Mesendoderm (in vitro differentiated cells): ENCODE measurements at regions not wholly inside any gene's neighbourhood (a gene's known extent, or its start where the extent isn't known, plus 50 kb on each side); places are given as distances from the start of the nearest gene placed in this dataset.

ENCODE experiments used
- DNase-seq: peaks from one replicate; pipeline ENCODE4 v3.0.0; 2013
- H2AK5ac ChIP-seq: 2 replicates; pipeline ENCODE4 v1.6.1; 2013; ENCODE audit warnings: low read length, inconsistent platforms
- H2BK120ac ChIP-seq: 2 replicates; pipeline ENCODE4 v1.6.1; 2013; ENCODE audit warnings: low read depth, mild to moderate bottlenecking, low read length, moderate library complexity, mixed read lengths
- H2BK15ac ChIP-seq: replicated peaks from 2 replicates; pipeline ENCODE4 v1.6.1; 2013; ENCODE audit warnings: low read depth, mild to moderate bottlenecking, moderate library complexity
- H2BK5ac ChIP-seq: 2 replicates; pipeline ENCODE4 v1.6.1; 2013; ENCODE audit warnings: low read length, inconsistent platforms
- H3K18ac ChIP-seq: 2 replicates; pipeline ENCODE4 v1.6.1; 2013; ENCODE audit warnings: mild to moderate bottlenecking, low read length, mixed read lengths
- H3K23ac ChIP-seq: one replicate; pipeline ENCODE4 v1.6.1; 2013; ENCODE audit warnings: low read length
- H3K27ac ChIP-seq: 2 replicates; pipeline ENCODE4 v1.5.1; 2013; ENCODE audit warnings: low read depth, mild to moderate bottlenecking, inconsistent platforms, low read length, moderate library complexity
- H3K27me3 ChIP-seq: 2 replicates; pipeline ENCODE4 v1.6.1; 2013; ENCODE audit warnings: low read length, control low read depth, mild to moderate bottlenecking, inconsistent platforms; ENCODE audit not compliant: insufficient read depth, poor library complexity
- H3K36me3 ChIP-seq: 2 replicates; pipeline ENCODE4 v1.6.1; 2013; ENCODE audit warnings: low read length, inconsistent platforms; ENCODE audit not compliant: control insufficient read depth, insufficient read depth
- H3K4ac ChIP-seq: one replicate; pipeline ENCODE4 v1.6.1; 2013; ENCODE audit warnings: low read depth, mild to moderate bottlenecking, low read length, moderate library complexity
- H3K4me1 ChIP-seq: 2 replicates; pipeline ENCODE4 v1.6.1; 2013; ENCODE audit warnings: low read depth, low read length, inconsistent platforms; ENCODE audit not compliant: control insufficient read depth
- H3K4me2 ChIP-seq: 2 replicates; pipeline ENCODE4 v1.6.1; 2013; ENCODE audit warnings: low read length
- H3K4me3 ChIP-seq: 2 replicates; pipeline ENCODE4 v1.5.1; 2013; ENCODE audit warnings: mild to moderate bottlenecking, low read length
- H3K56ac ChIP-seq: one replicate; pipeline ENCODE4 v1.6.1; 2013; ENCODE audit warnings: low read length
- H3K79me1 ChIP-seq: 2 replicates; pipeline ENCODE4 v1.6.1; 2013; ENCODE audit warnings: low read length, inconsistent platforms
- H3K79me2 ChIP-seq: 2 replicates; pipeline ENCODE4 v1.6.1; 2013; ENCODE audit warnings: mild to moderate bottlenecking, low read length; ENCODE audit not compliant: control insufficient read depth, insufficient read depth
- H3K9ac ChIP-seq: 2 replicates; pipeline ENCODE4 v1.6.1; 2013; ENCODE audit warnings: low read length, inconsistent platforms
- H4K5ac ChIP-seq: one replicate; pipeline ENCODE4 v1.6.1; 2013; ENCODE audit warnings: low read length
- H4K8ac ChIP-seq: one replicate; pipeline ENCODE4 v1.6.1; 2013; ENCODE audit warnings: low read depth, mild to moderate bottlenecking, control low read depth, low read length, moderate library complexity
- WGBS: extraction: QIAGEN DNeasy Blood & Tissue Kit; methylation state at CpG from one replicate; pipeline ENCODE4 v1.1.7; 2013; ENCODE audit warnings: low lambda C conversion rate, missing lambda C conversion rate; ENCODE audit not compliant: insufficient coverage; ENCODE audit errors: extremely low coverage; 5-methylcytosine and 5-hydroxymethylcytosine counted together

DNA sequence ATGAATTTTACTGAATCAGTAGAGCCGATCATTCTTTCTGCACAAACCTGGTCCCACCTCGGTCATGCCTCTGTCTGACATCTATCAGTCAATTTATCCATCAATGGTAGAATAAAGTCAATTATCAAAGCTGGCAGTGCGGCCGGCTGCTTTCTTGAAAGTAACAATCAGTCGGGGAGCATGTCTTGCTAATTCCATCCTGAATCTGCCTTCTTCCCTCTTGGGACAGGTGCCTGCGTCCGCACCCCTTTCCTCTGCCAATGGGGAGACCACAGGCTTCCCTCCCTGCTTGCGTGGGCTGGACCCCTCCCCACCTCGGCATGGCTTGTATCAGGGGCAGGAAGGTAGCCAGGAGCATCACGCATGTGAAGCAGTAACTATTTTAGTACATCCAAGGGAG is 962.9 kb downstream of the BRD1 start:
- Histone ChIP-seq H2BK15ac (no peak overlapping the region), H2AK5ac (no peak overlapping the region), H3K27me3 (no peaks in the 10 kb centered on the region), H4K8ac (no peak overlapping the region), H3K18ac (no peak overlapping the region), H2BK5ac (no peak overlapping the region), H3K4me2 (no peak overlapping the region), H3K36me3 (no peaks in the 10 kb centered on the region), H4K5ac (no peak overlapping the region), H3K23ac (no peak overlapping the region), H3K9ac (no peak overlapping the region), H3K4me3 (no peak overlapping the region), H3K4ac (no peak overlapping the region), H3K27ac (no peak overlapping the region), H3K79me2 (no peaks in the 10 kb centered on the region), H3K79me1 (no peaks in the 10 kb centered on the region), H2BK120ac (no peak overlapping the region), H3K56ac (no peak overlapping the region), H3K4me1 (no peaks in the 10 kb centered on the region)
- DNase-seq, result no peak
- no CpG with 5 or more reads among the region's 10 CpGs for WGBS

DNA sequence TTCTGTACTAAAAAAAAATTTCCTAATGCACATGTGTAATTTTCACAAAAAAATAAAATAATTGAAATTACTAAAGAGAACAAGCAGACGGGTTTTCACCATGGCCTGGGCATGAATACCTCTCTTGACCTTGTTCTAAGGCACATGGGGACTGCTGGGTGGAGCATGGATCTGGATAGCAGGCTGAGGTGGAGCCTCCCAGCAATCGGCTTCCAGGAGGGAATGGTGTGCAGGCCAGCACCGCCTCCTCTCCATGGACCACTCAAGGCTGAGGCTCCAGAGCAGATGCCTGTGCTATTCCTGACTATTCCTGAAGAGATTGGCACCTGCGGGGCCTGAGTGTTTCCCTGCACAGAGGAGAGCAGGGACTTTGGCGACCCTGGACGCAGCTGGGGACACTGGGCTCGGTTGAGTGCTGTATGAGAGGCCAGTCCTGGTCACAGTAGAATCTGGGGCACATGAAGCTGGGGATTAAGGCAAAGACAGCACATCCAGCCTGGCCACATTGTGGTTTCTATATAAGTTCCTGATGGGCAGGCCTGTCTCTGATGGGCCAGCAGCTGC is 963.6 kb downstream of the BRD1 start:
- Histone ChIP-seq H3K36me3 (no peaks in the 10 kb centered on the region), H3K18ac (no peak overlapping the region), H3K27me3 (no peaks in the 10 kb centered on the region), H3K9ac (no peak overlapping the region), H2BK120ac (no peak overlapping the region), H3K23ac (no peak overlapping the region), H3K79me1 (no peaks in the 10 kb centered on the region), H3K27ac (no peak overlapping the region), H2BK15ac (no peak overlapping the region), H3K4me2 (no peak overlapping the region), H3K4me3 (no peak overlapping the region), H3K4ac (no peak overlapping the region), H2BK5ac (no peak overlapping the region), H3K4me1 (no peaks in the 10 kb centered on the region), H2AK5ac (no peak overlapping the region), H4K5ac (no peak overlapping the region), H4K8ac (no peak overlapping the region), H3K56ac (no peak overlapping the region), H3K79me2 (no peaks in the 10 kb centered on the region)
- DNase-seq, result no peak
- WGBS, result no CpG with 5 or more reads among the region's 7 CpGs

DNA sequence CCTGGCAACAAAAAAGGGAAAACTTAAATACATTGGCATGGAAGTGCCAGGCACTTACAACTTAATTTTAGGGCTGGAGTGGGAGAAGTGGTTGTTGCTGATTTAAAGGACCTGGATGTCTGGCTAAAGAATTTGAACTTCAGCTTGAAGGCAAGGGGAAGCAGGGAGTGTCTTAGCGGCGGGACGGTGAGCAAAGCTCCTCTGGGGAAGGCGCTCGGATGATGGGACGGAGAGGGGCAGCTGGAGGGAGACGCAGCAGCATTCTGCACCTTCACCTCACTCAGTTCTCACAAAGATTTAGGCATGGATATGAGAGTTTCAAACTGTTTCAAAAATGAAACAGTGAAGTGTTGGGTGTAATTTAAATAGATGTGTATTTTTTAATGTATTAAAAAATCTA is 967.1 kb downstream of the BRD1 start:
- no peak overlapping the region for H3K4me2 ChIP-seq
- no peak overlapping the region for H3K9ac ChIP-seq
- H3K23ac ChIP-seq, result no peak overlapping the region
- H3K4ac ChIP-seq, result no peak overlapping the region
- no peak overlapping the region for H2BK5ac ChIP-seq
- H3K27ac ChIP-seq, result no peak overlapping the region
- WGBS, result no CpG with 5 or more reads among the region's 7 CpGs
- H3K4me3 ChIP-seq, result no peak overlapping the region
- H3K79me1 ChIP-seq, result no peaks in the 10 kb centered on the region
- H4K8ac ChIP-seq, result no peak overlapping the region
- H3K79me2 ChIP-seq, result no peaks in the 10 kb centered on the region
- H2BK120ac ChIP-seq, result no peak overlapping the region
- H2AK5ac ChIP-seq, result no peak overlapping the region
- no peak overlapping the region for H2BK15ac ChIP-seq
- no peak for DNase-seq
- no peaks in the 10 kb centered on the region for H3K4me1 ChIP-seq
- H3K56ac ChIP-seq, result no peak overlapping the region
- H3K18ac ChIP-seq, result no peak overlapping the region
- H3K36me3 ChIP-seq, result no peaks in the 10 kb centered on the region
- H4K5ac ChIP-seq, result no peak overlapping the region
- H3K27me3 ChIP-seq, result no peaks in the 10 kb centered on the region

DNA sequence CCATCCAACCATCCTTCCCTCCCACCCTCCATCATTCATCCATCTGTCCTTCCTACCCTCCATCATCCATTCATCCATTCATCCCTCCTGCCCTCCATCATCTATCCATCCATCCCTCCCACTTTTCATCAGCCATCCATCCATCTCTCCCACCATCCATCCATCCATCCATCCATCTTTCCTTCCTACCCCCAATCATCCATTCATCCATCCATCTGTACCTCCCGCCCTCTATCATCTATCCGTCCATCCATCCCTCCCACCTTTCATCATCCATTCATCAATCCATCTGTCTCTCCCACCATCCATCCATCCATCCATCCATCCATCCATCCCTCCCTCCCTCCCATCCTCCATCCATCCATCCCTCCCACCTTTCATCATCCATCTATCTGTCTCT is 968.8 kb downstream of the BRD1 start:
- no peak overlapping the region for H2BK5ac ChIP-seq
- H3K4ac ChIP-seq, result no peak overlapping the region
- H3K56ac ChIP-seq, result no peak overlapping the region
- H3K23ac ChIP-seq, result no peak overlapping the region
- 100% methylated on average over 2 of the region's 2 CpGs for WGBS
- no peak overlapping the region for H2AK5ac ChIP-seq
- no peaks in the 10 kb centered on the region for H3K79me2 ChIP-seq
- no peak overlapping the region for H4K8ac ChIP-seq
- no peak for DNase-seq
- no peak overlapping the region for H3K18ac ChIP-seq
- no peak overlapping the region for H2BK15ac ChIP-seq
- H4K5ac ChIP-seq, result no peak overlapping the region
- H3K9ac ChIP-seq, result no peak overlapping the region
- H3K27me3 ChIP-seq, result no peaks in the 10 kb centered on the region
- no peak overlapping the region for H3K27ac ChIP-seq
- no peak overlapping the region for H3K4me3 ChIP-seq
- H3K4me2 ChIP-seq, result no peak overlapping the region
- H3K36me3 ChIP-seq, result no peaks in the 10 kb centered on the region
- no peaks in the 10 kb centered on the region for H3K4me1 ChIP-seq
- no peaks in the 10 kb centered on the region for H3K79me1 ChIP-seq
- H2BK120ac ChIP-seq, result no peak overlapping the region

DNA sequence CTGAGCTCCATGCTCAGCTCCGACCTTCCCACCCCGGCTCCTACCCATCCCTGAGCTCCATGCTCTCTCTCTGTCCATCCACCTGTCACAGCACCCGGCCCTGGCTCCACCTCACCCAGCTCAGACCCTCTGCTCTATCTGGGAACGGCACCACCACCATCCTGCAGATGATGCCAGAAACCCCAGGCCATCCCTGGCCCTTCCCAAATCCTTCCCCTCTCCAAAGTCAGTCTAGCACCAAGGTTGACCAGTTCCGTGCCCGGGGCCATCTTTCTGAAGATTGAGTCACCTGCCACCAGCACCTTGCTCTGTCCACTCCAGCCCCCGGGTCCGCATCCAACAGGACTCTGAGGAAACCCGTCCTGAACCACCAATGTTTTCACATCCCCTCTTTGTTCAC is 969.6 kb downstream of the BRD1 start:
- Histone ChIP-seq H3K36me3 (no peaks in the 10 kb centered on the region), H2AK5ac (no peak overlapping the region), H3K79me1 (no peaks in the 10 kb centered on the region), H4K8ac (no peak overlapping the region), H2BK120ac (no peak overlapping the region), H3K23ac (no peak overlapping the region), H3K79me2 (no peaks in the 10 kb centered on the region), H3K56ac (no peak overlapping the region), H4K5ac (no peak overlapping the region), H3K4me2 (no peak overlapping the region), H3K4me3 (no peak overlapping the region), H3K18ac (no peak overlapping the region), H2BK15ac (no peak overlapping the region), H3K27me3 (no peaks in the 10 kb centered on the region), H3K4ac (no peak overlapping the region), H3K27ac (no peak overlapping the region), H2BK5ac (no peak overlapping the region), H3K4me1 (no peaks in the 10 kb centered on the region), H3K9ac (no peak overlapping the region)
- WGBS, result no CpG with 5 or more reads among the region's 9 CpGs
- no peak for DNase-seq

DNA sequence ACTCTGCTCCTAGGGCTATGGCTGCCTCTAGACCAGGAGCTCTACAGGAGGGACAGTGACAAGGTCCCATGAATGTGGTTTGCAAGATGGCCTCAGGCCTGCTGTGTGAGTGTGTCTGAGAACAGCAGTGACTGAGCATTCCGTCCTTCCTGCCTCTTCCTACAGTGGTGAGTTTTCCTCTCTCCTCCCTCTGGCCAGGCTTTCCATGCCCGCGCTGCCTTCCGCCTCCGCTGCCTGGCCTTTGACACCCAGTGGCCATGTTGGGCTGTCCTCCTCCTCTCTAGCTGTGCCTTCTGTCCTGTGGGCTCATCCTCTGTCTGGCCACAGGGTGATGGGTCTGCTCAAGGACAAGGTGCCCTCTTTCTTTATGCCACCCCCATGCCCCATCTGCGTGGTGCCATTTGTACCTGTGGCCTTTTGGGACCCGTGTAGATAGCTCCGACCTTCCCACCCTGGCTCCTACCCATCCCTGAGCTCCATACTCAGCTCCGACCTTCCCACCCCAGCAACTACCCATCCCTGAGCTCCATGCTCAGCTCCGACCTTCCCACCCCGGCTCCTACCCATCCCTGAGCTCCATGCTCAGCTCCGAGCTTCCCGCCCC is 970.4 kb downstream of the BRD1 start:
- Histone ChIP-seq H3K79me1 (no peaks in the 10 kb centered on the region), H3K36me3 (no peaks in the 10 kb centered on the region), H3K9ac (no peak overlapping the region), H3K4me3 (no peak overlapping the region), H3K4ac (no peak overlapping the region), H2BK15ac (no peak overlapping the region), H3K4me2 (no peak overlapping the region), H3K79me2 (no peaks in the 10 kb centered on the region), H2AK5ac (no peak overlapping the region), H2BK120ac (no peak overlapping the region), H3K27ac (no peak overlapping the region), H3K56ac (no peak overlapping the region), H3K4me1 (no peaks in the 10 kb centered on the region), H4K5ac (no peak overlapping the region), H3K23ac (no peak overlapping the region), H2BK5ac (no peak overlapping the region), H3K18ac (no peak overlapping the region), H3K27me3 (no peaks in the 10 kb centered on the region), H4K8ac (no peak overlapping the region)
- no peak for DNase-seq
- no CpG with 5 or more reads among the region's 13 CpGs for WGBS
